Stimulated activated naive CD8-positive, alpha-beta T cell treated with anti-CD3 and anti-CD28 coated beads, Interleukin-15, Interleukin-2, amounts not matched to agents 100 U/mL and 50 U/mL, for 24 hours (primary cell): ENCODE measurements at regions not wholly inside any gene's neighbourhood (a gene's known extent, or its start where the extent isn't known, plus 50 kb on each side); places are given as distances from the start of the nearest gene placed in this dataset.

ENCODE experiments used
- ATAC-seq: fragments of 150-1000 bp; cut with Tn5 transposase; one replicate; pipeline ENCODE4 v1.10.0; 2021
- DNase-seq: peaks from one replicate; pipeline ENCODE4 v3.0.0; 2021

- DNase-seq = no peak
- no peak for ATAC-seq
These were observed 54.3 kb upstream of the AGTR1 start for GRCh38 chr3:148643389-148643840.

- no peak for DNase-seq
- ATAC-seq = no peak
These were observed 51.5 kb upstream of the AGTR1 start for GRCh38 chr3:148646126-148646665.
